Ecto neural progenitor cell (in vitro differentiated cells): ENCODE measurements at regions not wholly inside any gene's neighbourhood (a gene's known extent, or its start where the extent isn't known, plus 50 kb on each side); places are given as distances from the start of the nearest gene placed in this dataset.
A peak's percentile ranks its signal among the peaks of the same experiment; 100 is the strongest.

ENCODE experiments used
- DNase-seq: peaks from one replicate; pipeline ENCODE4 v3.0.0-alpha.2; 2018; ENCODE audit warnings: low spot score

DNA sequence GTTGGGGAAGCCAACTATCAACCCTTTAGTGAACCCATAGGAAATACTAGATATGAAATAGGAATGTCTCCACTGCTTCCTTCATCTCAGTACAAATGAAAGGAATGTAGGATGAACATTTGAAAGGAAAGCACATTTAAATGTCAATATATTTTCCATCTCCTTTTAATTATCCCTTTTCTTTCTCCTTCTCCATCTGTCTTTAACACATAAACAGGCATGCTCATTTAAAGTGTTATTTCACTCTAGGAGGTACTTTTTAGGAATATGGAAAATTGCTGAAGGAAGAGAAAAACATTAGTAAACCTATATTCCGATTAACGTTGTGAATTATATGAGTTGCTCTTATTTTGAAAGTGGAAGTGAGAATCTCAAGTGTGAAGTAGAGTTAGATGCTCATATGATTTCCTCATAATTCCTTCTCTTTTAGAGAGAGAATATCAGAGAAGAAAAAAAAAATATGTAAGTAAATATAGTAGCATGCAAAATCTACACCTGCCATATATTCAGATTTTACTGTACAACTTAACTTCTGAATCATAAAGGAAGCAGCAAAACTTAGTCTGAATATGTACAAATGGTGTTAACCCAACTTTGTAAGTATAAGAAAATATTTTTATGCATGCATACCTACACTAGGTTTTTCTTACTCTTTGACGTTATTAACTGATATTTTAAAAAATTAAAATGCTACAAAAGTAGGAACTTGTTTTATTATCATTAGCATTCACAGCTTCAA is 406.9 kb upstream of the B3GALT2 start:
- no peak for DNase-seq

DNA sequence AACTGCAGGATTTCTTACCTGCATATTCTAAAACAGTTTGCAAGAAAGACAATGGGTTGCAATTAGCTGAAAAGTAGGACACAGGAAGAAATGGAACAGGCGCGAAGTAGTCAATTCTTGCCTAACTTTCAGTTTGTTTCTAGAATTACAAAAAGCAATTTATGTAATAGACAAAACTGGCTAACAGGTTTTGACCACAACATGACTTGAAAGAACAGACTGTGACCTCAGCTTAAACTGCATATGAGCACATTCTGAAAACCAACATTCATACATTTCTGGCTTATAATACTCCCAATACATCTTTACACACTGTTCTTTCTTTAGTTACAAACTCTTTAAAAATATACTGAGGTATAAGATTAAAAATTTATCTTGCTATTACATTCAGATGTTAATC is 405.9 kb upstream of the B3GALT2 start:
- DNase-seq, result no peak

DNA sequence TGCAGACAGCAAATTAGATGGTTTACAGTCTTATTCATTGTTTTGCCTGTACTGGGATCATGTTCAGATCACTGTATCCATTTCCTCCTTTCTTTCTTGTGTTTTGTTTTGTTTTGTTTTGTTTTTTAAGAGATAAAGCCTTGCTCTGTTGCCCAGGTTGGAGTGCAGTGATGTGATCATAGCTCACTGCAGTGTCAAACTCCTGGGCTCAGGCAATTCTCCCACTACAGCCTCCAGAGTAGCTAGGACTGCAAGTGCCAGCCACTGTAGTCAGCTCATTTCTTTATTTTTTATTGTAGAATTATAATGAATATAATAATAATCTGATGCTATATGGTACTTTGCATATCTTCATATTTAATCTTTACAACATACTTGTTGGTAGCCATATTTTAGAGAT is 403.7 kb upstream of the B3GALT2 start:
- no peak for DNase-seq

DNA sequence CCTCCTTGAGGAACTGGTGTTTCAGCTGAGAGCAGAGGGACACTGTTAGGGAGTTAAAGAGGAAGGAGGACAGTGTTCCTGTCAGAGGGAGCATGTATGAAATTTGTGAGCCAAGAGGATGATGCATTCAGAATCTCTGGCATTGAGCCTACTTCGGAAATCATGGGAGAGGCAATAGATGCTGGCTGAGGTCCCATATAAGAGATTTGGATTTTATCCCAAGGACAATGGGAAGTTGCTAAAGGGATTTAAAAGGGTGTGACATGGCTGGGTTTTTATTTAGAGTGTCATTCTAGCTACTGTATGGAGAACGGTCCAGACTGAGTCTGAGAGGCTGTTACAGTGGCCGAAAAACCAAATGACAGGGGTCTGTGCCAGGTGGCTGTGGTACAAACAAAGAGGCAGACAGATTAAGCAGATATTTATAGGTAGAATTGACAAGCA is 403.2 kb upstream of the B3GALT2 start:
- no peak for DNase-seq

DNA sequence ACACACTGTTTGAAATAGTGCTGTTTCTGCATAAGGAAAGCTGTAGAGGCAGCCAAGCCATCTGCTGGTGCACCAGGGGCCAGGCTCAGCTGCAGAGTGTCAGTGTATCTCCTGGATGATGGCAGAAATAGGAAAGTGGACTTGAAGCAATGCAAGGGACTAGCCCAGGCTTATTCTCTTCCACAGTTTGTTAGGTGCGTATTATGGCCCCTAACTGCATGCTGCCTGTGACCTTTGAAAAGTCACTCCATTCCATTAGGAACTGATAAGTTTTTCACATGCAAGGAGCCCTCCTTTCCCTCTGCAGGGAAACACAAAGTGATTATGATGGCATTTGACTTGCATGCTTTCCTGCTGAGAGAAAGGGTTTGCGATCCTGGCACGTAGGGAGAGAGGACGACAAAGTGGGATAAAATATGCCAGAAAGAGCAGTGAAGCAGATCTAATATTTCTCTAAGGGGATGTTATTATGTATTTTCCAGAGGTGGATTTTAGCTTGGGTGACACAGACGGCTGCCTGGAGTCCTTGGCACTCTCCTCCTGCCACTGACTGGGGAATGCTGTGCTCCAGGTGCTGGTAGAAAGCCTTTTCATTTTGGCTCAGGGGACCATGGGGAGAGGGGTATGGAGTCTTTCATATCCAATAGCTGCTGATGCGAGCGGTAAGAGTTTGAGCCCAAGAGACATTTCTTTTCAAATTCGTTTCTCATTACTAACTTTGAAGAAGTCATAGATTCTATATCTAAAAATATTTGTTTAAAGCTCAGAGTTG is 402.1 kb upstream of the B3GALT2 start:
- peak; percentile 45 for DNase-seq

DNA sequence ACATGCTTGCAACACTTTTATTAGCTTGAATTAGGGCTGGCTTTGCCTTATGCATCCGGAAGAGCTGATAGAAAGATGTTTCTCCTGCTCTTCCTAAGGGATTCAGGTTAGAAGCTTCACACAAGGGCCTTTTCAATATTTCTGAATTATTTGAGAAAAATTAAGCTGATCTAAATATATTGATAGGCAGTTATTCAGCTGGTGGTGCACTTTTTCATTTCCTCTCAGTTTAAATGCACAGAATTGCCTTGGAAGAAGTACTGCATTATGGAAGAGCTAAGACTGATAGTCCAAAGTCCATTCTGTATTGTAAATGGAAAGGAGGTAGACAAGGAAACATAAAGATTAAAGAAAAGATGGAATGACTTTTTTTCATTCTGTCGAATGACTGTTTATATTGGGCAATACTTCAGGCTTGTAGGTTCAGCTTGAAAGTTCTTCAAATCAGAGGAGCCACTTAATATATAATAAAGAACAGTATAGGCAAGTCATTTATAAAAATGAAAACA is 398.4 kb upstream of the B3GALT2 start:
- no peak for DNase-seq

DNA sequence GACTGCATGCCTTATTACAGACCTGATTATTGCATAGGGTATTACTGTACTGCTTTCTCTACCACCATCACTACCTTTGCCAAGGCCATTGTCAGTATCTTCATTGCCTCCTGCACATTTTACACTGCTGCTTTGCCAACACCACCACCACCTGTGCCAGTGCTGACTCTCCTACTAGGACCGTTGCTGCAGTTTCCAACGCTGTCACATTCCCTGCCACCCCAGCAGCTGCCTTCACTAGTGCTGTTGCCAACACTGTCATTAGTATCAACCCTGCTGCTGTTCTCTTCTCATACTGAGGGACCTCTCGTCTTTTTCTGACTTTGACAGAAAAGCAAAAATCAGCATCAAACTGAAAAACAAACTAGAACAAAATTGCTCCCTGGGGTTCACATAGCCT is 394.9 kb upstream of the B3GALT2 start:
- DNase-seq, result no peak

DNA sequence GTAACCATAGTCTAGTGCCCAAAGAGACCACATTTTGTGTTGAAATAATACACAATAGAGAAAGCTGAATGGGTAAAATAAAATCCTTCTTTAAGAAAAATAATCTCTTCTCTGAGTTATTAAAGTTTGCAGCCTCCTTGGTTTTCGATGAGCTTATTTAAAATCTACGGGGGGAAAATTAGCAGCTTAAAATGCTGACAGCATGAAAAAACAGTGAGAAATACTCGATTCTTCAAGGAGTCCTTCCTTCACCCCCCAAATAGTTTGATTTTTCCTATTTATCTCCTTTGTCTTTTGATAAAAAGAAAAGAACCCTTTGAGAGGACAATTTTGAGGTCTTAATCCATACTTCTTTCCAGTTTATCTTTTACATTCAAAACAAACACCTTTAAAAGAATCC is 394.0 kb upstream of the B3GALT2 start:
- no peak for DNase-seq

DNA sequence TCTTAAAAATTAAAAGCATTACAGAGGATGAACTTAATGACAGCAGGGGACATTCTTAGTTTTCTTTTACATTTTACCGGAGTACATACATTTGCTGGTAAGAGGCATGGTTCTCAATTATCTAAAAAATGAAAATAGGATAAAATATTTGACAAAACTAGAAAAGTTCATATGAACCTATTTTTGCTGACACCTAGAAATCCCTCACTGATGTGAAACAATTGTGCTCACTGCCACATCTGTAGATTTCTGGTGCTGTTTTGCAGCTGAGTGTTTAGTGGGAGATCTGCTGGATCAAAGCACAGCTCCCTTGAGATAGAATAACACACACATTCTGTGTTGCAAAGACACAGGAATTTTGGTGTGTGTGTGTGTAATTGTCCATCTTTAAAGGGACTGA is 392.9 kb upstream of the B3GALT2 start:
- DNase-seq, result no peak

DNA sequence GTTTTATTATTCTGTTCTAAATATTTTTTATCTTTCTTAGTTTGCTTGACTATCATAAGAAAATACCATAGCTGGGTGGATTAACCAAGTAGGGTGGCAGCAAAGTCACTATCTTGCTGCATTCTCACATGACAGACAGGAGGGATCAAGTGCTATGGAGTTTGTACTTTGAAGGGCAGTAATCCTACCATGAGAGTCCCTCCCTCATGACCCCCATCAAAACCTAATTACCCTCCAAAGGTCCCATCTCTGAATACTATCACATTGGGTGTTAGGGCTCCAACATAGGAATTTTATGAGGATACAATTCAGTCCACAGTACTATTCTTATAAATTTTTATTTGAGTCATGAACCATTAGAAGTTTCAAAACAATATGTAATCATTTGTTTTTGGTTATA is 388.5 kb upstream of the B3GALT2 start:
- no peak for DNase-seq

DNA sequence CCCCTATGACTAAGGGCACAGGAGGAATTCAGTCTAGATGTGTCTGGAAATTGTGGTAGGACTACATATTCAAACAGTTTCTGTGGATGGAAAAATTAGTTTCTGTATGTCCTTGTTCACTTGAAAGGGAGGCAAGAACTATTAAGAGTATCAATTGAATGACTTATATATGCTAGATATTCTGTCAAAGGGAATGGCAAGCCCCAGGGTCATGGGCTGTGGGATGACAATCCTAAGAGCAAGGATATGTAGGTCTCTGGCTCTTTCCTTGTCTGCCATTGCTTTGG is 383.5 kb upstream of the B3GALT2 start:
- DNase-seq, result no peak

DNA sequence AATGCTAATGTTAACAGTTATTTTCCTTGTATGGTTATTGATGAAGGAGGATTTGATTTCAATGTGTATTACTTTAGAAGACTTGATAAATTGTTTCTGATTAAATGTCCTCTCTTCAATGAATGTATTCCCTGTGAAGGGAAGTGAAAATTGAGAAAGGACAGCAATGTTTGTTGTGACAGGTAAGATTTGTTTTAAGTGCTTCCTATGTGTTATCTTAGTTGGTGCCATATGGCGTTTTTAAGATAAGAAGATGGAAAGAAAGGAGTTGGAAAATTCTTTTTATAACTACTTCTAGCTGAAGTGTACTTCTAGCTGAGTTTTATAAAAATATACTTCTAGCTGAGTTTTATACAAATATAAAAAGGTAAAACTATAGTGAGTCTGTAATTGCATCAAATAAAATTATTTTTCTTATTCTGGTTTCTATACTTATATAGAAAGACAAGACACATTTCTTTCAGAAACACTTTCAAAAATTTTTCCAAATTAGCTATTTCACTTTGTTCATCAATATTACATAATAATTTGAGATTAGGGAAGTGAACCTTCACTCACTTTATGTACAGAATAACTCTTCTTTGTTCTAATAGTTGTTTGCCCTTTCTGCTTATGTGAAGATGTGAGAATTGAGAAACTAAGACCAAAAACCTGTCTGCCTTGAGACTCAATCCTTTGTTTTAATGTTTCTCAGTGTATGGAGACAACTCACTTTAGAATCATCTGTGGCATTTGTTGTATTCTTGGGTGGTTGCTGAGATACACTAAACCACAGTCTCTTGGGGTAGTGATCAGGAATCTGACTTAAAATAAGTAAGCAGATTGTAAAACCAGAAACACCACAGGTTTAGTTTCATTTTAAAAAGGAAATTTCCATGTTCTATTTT is 382.9 kb upstream of the B3GALT2 start:
- DNase-seq, result no peak

DNA sequence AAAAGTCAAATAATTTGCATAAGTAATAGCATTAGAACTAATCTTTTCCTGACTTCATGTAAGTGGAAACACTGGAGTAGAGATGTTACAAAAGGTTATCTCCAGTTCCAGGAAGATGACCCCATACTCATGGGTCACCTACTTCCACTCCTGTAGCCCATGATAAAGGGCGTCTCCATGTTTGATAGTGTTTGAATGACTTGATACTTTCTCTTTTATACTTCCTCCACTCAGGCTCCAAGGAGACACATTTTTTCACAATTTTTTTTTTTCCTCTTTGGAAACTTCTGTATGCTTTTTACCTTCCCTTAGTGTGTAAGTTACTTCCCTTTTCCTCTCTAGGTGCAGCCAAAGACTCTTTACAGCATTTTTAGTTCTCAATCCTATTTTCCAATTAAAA is 382.1 kb upstream of the B3GALT2 start:
- DNase-seq, result no peak

DNA sequence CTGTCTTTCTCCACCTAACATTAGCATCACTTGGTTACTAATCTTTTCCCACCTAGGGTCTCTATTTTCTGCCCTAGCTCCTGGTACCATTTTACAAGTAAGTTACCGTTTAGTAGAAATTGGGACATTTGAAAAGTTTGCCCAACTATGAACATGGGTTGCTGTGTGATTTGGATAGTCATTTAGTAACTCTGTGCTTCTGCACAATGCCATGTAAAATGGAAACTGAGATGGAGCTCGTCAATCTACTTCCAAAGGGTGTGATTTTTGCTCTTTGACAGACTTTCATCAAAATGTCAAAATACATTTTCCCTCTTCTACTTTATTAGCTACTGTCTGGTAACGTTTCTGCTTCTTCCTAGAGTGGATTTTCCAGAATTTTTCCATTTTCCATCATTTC is 381.5 kb upstream of the B3GALT2 start:
- no peak for DNase-seq

DNA sequence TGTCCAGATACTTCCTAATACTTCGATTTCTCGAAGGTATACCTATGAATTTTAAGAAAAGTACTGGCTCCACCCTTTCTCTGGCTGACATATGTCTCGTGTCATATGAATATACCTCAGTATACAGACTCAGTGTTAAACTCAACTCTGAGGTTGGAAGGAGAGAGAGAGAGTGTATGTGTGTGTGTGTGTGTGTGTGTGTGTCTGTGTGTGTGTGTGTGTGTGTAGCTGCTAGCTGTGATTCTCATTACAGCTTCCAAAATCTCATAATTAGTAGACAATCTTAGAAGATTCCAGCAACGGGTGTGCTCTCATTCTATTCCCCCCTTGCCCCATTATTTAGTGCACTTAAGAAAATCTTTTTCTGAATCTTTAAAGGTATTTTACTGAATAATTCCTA is 380.3 kb upstream of the B3GALT2 start:
- no peak for DNase-seq

DNA sequence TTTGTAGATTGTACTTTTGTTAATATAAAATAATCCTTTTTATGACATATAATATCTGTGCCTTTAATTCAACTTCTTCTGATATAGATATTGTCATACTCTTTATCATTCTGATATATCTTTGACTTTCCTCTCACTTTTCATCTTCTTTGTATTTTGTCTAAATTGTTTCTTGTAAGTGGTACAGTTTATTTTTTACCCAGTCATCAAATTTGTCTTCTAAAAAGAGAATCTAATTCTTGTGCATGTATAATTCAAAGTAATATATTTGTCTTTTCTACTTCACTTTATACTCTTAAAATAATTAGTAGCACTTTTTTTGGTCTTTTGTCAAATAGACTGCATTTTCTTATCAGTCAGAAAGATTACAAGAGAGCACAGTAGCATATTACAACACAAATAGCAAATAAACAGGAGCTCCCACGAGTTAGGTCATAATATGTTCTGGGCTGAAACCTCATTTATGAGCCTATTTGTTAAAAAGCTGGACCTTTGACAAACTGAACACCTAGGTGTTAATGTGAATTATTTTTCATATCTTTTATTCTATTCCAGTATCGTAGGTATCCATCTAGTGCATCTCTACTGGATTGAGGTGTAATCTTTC is 379.7 kb upstream of the B3GALT2 start:
- no peak for DNase-seq

DNA sequence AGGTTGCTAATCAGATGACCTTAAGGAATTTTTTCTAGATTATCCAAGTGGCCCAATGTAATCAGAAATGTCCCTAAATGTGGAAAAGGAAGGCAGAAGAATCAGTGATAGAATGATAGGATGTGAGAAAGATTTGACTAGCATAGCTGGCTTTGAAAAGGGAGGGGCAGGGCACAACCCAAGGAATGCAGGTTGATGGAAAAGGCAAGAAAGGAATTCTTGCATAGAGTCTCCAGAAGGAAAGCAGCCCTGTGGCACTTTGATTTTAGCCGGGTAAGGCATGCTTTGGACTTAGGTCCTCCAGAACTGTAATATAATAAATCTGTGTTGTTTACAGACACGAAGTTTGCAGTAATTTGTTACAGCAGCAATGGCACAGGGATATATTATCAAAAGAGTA is 375.7 kb upstream of the B3GALT2 start:
- DNase-seq, result no peak

DNA sequence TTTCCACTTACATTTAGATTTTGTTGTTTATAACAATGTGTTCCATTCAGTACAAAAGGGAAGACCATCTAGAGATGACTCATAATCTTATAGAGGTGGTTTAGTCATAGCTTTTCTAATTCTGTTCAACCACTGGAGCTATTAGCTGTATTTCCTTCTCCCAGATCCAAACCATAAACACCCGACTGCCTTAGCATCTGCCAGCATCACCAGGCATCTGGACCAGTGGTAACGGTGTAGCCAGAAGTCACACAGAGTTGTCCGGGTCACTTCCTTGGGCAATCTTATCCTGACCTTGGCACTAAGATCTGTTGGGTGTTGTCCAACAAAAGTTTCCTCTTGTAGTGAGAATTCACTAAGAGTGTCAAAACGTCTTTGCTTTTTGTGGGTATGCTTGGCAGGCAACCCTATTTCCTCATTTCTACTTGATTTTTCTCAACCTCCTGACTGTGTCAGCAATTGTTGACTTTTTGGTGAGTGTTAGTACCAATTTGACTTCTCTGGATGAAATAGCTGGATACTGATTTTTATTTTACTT is 372.1 kb upstream of the B3GALT2 start:
- no peak for DNase-seq

DNA sequence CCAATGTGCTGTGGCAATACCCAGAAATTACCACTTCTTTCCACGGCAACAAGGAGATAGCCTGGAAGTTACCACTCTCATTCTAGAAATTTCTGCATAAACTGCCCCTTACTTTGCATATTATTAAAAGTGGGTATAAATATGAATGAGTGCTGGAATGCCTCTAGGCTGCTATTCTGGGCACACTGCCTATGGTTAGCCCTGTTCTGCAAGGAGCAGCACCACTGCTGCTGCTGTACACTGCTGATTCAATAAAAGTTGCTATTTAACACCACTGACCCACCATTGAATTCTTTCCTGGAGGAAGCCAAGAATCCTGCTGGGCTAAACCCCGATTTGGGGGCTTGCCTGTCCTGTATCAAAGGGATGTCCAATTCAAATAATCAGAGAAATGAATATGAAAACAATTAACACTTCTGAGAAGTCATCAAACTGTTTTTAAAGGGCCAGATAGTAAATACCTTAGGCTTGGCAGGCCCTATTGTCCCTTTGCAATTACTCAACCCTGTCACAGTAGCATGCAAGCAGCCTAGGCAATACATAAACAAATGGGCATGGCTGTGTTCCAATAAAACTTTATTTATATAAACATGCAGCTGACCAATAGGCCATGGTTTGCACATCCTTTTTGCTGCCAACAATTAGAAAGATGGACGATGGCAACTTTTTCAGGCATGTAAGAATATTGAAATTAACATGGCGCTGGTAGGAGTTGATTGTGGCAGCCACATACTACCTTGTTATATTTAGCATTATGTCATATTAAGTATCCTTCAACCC is 369.4 kb upstream of the B3GALT2 start:
- no peak for DNase-seq

DNA sequence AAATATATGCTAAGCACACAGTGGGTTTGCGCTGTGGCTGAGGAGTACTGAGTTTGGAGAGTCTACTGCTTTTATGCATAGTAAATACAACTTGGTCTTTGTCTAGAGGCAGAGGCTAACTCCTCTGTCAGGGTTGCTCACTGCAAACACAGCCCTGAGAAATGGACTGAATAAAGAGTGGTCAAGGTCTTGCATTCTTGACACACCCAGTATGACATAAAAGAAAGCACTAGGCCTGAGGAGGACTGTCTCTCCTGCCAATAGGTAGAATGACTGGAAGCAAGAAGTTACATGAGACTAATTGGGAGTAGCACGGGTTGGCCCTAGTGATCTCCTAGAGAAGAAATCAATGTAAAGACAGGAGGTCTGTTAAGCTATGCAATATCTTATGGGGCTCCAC is 367.2 kb upstream of the B3GALT2 start:
- no peak for DNase-seq

DNA sequence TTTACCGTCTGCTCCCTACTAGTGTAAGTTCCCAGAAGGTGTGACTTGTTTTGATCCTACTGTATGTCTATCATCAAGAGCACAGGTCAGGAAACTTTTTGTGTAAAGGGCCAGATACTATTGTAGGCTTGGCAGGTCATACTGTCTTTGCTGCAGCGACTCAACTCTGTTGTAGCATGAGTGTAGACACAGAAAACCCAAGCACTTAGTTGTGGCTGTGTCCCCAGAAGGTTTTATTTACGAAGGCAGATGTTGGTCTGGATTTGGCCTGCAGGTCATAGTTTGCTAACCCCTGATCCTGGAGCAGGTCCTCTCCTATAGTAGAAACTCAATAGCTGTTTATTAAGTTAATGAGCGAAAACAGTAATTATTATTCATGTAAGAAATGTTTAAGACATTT is 365.9 kb upstream of the B3GALT2 start:
- DNase-seq, result no peak
